ENCODE measurements at regions not wholly inside any gene's neighbourhood (a gene's known extent, or its start where the extent isn't known, plus 50 kb on each side); places are given as distances from the start of the nearest gene placed in this dataset.

GRCh38 chr1:87636198-87636892 is 307.7 kb downstream of the LMO4 start:
- DNase-seq, result no peak

GRCh38 chr1:87638636-87639035 is 310.0 kb downstream of the LMO4 start:
- no peak for DNase-seq

GRCh38 chr1:87641996-87642395 is 313.3 kb downstream of the LMO4 start:
- no peak for DNase-seq

GRCh38 chr1:87642581-87643221 is 314.0 kb downstream of the LMO4 start:
- DNase-seq, result no peak

GRCh38 chr1:87644033-87644578 is 315.4 kb downstream of the LMO4 start:
- DNase-seq, result no peak

- no peak for DNase-seq
Observed at GRCh38 chr1:87644579-87645190, 316.0 kb downstream of the LMO4 start.

GRCh38 chr1:87647430-87648177 is 318.9 kb downstream of the LMO4 start:
- DNase-seq, result no peak

GRCh38 chr1:87648323-87649119 is 319.8 kb downstream of the LMO4 start:
- no peak for DNase-seq

GRCh38 chr1:87650306-87650705 is 321.6 kb downstream of the LMO4 start:
- DNase-seq, result no peak

GRCh38 chr1:87652176-87652575 is 323.5 kb downstream of the LMO4 start:
- DNase-seq, result no peak

GRCh38 chr1:87665151-87665550 is 336.5 kb downstream of the LMO4 start:
- no peak for DNase-seq

GRCh38 chr1:87666681-87667080 is 338.0 kb downstream of the LMO4 start:
- DNase-seq, result no peak

GRCh38 chr1:87669674-87670073 is 341.0 kb downstream of the LMO4 start:
- no peak for DNase-seq

GRCh38 chr1:87673309-87673708 is 344.6 kb downstream of the LMO4 start:
- no peak for DNase-seq

- no peak for DNase-seq
Observed at GRCh38 chr1:87673748-87674147, 345.1 kb downstream of the LMO4 start.

- DNase-seq, result no peak
Observed at GRCh38 chr1:87674791-87675190, 346.1 kb downstream of the LMO4 start.

- no peak for DNase-seq
Observed at GRCh38 chr1:87678266-87678665, 349.6 kb downstream of the LMO4 start.

GRCh38 chr1:87682565-87682964 is 353.9 kb downstream of the LMO4 start:
- DNase-seq, result no peak

GRCh38 chr1:87683196-87683956 is 354.7 kb downstream of the LMO4 start:
- no peak for DNase-seq

- DNase-seq, result no peak
Observed at GRCh38 chr1:87684194-87684593, 355.5 kb downstream of the LMO4 start.

GRCh38 chr1:87684713-87685205 is 356.1 kb downstream of the LMO4 start:
- DNase-seq, result no peak

All from activated T-cell treated with anti-CD3 and anti-CD28 coated beads for 4 hours (primary cell).